C4-2B (cell line): ENCODE measurements at regions not wholly inside any gene's neighbourhood (a gene's known extent, or its start where the extent isn't known, plus 50 kb on each side); places are given as distances from the start of the nearest gene placed in this dataset.

Source experiments
- H3K27ac ChIP-seq: fragments of 450-650 bp; 2 replicates; pipeline ENCODE4 v1.5.1; 2017
- ZFX ChIP-seq: fragments of 450-650 bp; IDR thresholded peaks from 2 replicates; pipeline ENCODE4 v1.6.1; 2017
- TF ChIP-seq, protein P1 (sequence below): fragments of 450-650 bp; conservative IDR thresholded peaks from 2 replicates; pipeline ENCODE4 v1.5.1; 2017; ENCODE audit warnings: mild to moderate bottlenecking

DNA sequence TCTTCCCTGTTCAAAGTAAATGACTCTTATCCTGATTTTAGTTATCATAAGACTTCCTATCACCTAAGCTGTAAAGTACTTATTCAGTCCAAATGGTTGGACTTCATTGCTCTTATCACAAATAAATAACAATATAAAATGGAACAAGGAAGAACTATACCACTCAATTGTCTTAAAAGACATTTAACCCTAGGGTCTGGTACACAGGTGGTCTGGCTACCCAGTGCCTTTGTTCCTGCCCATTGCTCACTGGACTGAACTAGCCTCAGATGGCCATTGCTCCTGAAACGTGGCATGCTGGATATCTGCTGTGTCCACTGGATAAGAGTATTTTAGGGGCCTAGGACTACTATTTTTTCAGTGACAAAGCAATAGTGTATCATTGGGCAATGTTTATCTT is 574.3 kb upstream of the CA10 start:
- H3K27ac ChIP-seq = no peak overlapping the region
- no peak for TF ChIP-seq ZFX
- TF ChIP-seq, protein P1, sequence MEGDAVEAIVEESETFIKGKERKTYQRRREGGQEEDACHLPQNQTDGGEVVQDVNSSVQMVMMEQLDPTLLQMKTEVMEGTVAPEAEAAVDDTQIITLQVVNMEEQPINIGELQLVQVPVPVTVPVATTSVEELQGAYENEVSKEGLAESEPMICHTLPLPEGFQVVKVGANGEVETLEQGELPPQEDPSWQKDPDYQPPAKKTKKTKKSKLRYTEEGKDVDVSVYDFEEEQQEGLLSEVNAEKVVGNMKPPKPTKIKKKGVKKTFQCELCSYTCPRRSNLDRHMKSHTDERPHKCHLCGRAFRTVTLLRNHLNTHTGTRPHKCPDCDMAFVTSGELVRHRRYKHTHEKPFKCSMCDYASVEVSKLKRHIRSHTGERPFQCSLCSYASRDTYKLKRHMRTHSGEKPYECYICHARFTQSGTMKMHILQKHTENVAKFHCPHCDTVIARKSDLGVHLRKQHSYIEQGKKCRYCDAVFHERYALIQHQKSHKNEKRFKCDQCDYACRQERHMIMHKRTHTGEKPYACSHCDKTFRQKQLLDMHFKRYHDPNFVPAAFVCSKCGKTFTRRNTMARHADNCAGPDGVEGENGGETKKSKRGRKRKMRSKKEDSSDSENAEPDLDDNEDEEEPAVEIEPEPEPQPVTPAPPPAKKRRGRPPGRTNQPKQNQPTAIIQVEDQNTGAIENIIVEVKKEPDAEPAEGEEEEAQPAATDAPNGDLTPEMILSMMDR = no peak

DNA sequence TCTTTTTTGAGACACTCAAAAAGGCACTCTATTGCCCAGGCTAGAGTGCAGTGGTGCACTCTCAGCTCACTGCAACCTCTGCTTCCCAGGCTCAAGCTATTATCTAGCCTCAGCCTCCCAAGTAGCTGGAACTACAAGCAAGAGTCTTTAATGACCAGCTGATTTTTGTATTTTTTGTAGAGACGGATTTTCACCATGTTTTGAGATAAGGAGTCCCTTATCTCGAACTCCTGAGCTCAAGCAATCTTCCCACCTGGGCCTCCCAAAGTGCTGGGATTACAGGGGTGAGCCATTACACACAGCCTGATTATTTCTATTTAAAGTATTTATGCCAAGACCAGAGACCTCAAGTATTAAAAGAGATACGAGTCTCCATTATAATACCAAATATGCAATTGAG is 566.1 kb upstream of the CA10 start:
- no peak overlapping the region for H3K27ac ChIP-seq
- TF ChIP-seq ZFX = no peak
- TF ChIP-seq, protein P1 = no peak

DNA sequence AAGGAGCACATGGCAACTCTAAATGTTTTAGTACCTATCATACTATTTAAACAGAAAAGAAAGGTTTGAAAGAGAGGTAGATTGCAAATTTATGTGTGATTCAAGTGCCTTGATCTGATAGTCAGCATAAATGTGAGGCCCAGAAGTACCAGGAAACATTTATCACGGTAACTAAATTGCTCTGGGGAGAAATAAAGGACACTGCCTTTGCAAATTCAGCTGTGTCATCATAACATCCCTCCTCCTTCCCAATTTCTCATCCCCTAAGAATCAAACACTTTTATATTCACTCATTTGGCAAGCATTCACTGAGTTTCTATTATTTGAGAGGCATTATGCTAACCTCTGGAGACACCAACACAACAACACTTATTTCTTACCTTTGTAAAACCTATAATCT is 563.4 kb upstream of the CA10 start:
- no peak for TF ChIP-seq ZFX
- H3K27ac ChIP-seq = no peak overlapping the region

DNA sequence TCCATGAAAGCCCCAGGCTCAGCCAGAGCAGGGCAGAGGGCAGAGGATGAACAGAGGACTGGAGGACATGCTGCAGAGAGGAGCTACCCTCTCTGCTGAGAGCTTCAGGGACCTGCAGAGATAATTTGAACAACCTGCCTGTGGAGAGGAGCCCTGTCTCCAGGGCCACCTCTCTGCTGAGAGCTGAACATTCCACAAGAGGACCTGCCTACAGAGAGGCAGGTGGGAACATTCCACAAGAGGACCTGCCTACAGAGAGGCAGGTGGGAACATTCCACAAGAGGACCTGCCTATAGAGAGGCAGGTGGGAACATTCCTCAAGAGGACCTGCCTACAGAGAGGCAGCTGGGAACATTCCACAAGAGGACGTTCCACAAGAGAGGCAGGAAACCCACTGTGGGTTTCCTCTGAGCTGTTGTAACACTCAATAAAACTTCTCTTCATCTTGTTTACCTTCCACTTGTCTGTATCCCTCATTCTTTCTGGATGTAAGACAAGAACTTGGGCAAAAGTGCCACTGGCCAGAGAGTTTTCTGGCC is 551.9 kb upstream of the CA10 start:
- H3K27ac ChIP-seq = no peak overlapping the region
- TF ChIP-seq, protein P1 = no peak
- no peak for TF ChIP-seq ZFX

DNA sequence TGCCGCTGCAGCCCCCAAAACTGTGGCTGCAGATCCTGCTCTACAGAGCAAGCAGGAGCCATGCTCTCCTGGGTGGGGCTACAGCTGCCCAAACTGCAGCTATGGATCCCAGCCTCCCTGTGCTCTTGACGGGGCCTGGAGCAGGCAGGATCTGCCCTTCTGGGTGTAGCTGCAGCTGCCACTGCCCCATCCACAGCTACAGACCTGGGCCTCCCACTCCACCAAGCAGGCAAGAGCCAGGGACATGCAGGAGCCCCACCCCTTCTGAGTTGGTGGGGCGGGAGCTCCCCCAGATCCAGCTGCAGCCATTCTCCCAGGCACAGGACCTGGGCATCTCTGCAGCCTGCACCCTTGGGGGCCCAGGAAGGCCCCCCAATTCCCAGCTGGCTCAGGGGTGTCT is 551.2 kb upstream of the CA10 start:
- no peak for TF ChIP-seq ZFX
- TF ChIP-seq, protein P1 = no peak
- H3K27ac ChIP-seq = no peak overlapping the region

DNA sequence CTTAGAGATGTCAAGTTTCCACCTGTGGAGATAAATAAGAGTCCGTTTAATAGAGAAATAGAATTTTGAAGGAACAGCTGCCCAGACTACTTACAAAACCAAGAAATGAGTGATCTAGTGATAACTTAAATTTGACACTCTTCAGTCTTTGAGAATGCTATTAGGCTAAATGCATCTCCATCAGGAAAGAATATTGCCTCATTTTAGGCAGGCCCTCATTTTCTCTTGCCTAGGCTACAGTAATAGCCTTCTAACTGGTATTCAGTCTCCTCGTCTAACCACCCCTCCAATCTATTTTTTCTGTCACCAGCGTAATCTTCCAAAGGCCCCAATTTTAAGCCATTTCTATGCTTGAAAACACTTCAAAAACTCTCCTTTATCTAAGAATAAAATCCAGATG is 537.8 kb upstream of the CA10 start:
- TF ChIP-seq, protein P1 = no peak
- TF ChIP-seq ZFX = no peak
- no peak overlapping the region for H3K27ac ChIP-seq

DNA sequence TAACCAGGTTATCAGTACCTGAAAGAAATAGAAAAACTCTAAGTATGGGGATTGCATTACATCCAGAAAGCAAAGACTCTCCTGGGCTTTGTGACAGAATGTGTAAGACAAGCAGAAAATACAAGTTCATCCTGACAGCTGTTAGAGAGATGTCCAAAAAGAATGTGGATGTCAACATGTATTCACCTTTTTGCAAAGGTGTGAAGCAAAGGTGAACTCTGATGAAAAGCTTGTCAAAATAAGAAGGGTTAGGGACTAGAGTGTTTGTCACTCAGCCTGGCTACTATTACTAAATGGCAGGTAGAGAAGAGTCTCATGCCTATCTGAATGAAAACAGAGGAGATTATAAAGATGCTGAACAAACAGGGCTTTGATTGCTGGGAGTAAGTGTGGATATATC is 527.6 kb upstream of the CA10 start:
- no peak overlapping the region for H3K27ac ChIP-seq

DNA sequence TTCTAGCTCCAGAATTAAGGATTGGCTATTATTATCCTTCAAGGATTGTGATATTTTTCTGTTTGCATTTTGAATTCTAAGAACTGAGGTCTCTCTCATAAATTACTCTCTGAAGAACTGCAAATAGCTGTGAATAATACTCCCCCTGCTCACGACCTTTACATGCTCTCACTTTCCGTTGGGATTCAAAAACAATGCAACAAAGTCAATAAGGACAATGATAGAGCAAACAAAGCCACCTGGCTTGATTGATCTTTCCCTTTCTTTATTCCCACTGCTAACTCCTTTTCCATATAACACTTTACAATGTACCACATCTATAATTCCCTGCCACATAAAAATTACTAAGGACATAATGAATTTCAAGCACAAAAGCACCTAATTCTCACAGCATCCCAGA is 523.0 kb upstream of the CA10 start:
- no peak overlapping the region for H3K27ac ChIP-seq

More for the DNA sequence above, 527.6 kb upstream of the CA10 start:
- TF ChIP-seq ZFX = no peak
- TF ChIP-seq, protein P1 = no peak

More for the DNA sequence above, 523.0 kb upstream of the CA10 start:
- TF ChIP-seq, protein P1 = no peak
- TF ChIP-seq ZFX = no peak
